ENCODE measurements at regions not wholly inside any gene's neighbourhood (a gene's known extent, or its start where the extent isn't known, plus 50 kb on each side); places are given as distances from the start of the nearest gene placed in this dataset.

DNA sequence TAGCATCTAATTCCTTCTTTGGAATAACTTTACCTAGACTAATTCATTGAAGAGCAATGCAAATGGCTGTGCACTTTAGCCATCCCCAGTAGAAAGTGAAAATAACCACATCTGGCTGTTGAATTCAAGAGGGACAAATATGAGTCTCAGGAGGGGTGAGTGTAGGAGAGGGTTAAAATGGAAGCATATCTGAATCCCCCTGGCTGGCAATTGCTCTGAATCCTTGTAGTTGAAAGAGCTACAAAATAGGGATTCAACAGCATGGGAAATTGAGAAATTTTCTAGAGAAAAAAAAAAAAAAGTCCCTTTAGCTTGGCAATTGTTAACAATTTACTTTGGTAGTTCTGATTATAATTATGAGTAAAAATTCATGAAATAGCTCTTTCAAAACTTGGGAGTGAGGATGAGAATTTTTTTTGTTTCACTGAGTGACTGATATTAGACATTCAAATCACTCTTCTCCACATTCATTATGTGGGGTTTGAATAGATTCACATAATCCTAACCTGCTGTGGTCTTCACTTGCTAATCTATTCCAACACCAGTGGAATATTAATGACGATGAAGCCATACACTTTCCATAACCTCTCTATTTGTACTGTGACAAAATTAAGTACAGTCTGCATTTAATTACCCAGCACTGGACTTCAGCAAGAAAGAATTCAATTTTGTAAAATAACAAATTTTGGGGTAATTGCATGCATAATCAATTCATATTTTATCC, 569.0 kb upstream of the MCTP2 start:
- no peaks in the 10 kb centered on the region for H3K4me1 ChIP-seq (ENCODE audit: control insufficient read depth in 1 of 2, insufficient read depth in 2 of 2, low read depth in 1 of 2, low read length in 1 of 2)
- H3K36me3 ChIP-seq (replicated peaks in 1 of 2; ENCODE audit: control insufficient read depth in 1 of 2, insufficient read depth in 2 of 2, low read length in 1 of 2): no peaks in the 10 kb centered on the region
- H3K27me3 ChIP-seq (ENCODE audit: insufficient read depth): no peaks in the 10 kb centered on the region
- no peak overlapping the region for H3K4me2 ChIP-seq
- DNase-seq: no peak
- H4K20me1 ChIP-seq (ENCODE audit: insufficient read depth): no peaks in the 10 kb centered on the region
- WGBS (ENCODE audit: low lambda C conversion rate): 30% methylated on average over 1 of the region's 1 CpG
- no peak overlapping the region for H3K4me3 ChIP-seq (ENCODE audit: low read depth in 2 of 2, low read length in 1 of 2)
- no peak overlapping the region for H3K9ac ChIP-seq
- H3K9me2 ChIP-seq: no peaks in the 10 kb centered on the region
- no peaks in the 10 kb centered on the region for H3K79me2 ChIP-seq (ENCODE audit: insufficient read depth)
- no peak overlapping the region for H3K27ac ChIP-seq (ENCODE audit: low read depth in 2 of 2, low read length in 1 of 2)
- no peak overlapping the region for H2AFZ ChIP-seq (ENCODE audit: low read depth)
- no peak for TF ChIP-seq GABPA (IDR thresholded peaks at IDR 0.05; ENCODE audit: low read depth)
- no peak for TF ChIP-seq RFX5 (IDR thresholded peaks at IDR 0.05; ENCODE audit: low read length)
- no peak for TF ChIP-seq TCF12 (IDR thresholded peaks at IDR 0.05)
- TF ChIP-seq NFIC (IDR thresholded peaks at IDR 0.05; ENCODE audit: borderline replicate concordance): no peak
- no peak for TF ChIP-seq GATA2 (CRISPR knock-in tag; IDR thresholded peaks at IDR 0.05)
- TF ChIP-seq TEAD4 (IDR thresholded peaks at IDR 0.05; ENCODE audit: borderline replicate concordance, insufficient read depth): no peak
- TF ChIP-seq CHD2 (IDR thresholded peaks at IDR 0.05; ENCODE audit: low read length, partially characterized antibody): no peak
- TF ChIP-seq, protein P1, sequence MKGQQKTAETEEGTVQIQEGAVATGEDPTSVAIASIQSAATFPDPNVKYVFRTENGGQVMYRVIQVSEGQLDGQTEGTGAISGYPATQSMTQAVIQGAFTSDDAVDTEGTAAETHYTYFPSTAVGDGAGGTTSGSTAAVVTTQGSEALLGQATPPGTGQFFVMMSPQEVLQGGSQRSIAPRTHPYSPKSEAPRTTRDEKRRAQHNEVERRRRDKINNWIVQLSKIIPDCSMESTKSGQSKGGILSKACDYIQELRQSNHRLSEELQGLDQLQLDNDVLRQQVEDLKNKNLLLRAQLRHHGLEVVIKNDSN (IDR thresholded peaks at IDR 0.05; ENCODE audit: borderline replicate concordance, low read depth): no peak
- no peak for TF ChIP-seq RAD21 (IDR thresholded peaks at IDR 0.05; ENCODE audit: low read length)
- TF ChIP-seq USF2 (IDR thresholded peaks at IDR 0.05; ENCODE audit: borderline replicate concordance, low read depth, low read length): no peak
- no peak for TF ChIP-seq TAF1 (IDR thresholded peaks at IDR 0.05; ENCODE audit: borderline replicate concordance, low read depth, low read length)
- TF ChIP-seq NRF1 (IDR thresholded peaks at IDR 0.05; ENCODE audit: low read depth, low read length): no peak
- no peak for TF ChIP-seq FOSL2 (IDR thresholded peaks at IDR 0.05; ENCODE audit: borderline replicate concordance, low read depth)
- TF ChIP-seq PBX3 (IDR thresholded peaks at IDR 0.05): no peak
- POLR2A ChIA-PET: no interaction called here
- CTCF ChIA-PET: interaction anchor here (0.6 to 1.0 kb wide), 2 partner anchors 194 to 252 kb away, joined by 3 read pairs; no protein-coding TSS in a partner anchor
- H3F3A ChIP-seq (replicated peaks; ENCODE audit: insufficient read depth): no peaks in the 10 kb centered on the region
- no peaks in the 10 kb centered on the region for H3K9me3 ChIP-seq

Measured in SK-N-SH (cell line).